ENCODE measurements at regions not wholly inside any gene's neighbourhood (a gene's known extent, or its start where the extent isn't known, plus 50 kb on each side); places are given as distances from the start of the nearest gene placed in this dataset.

DNA sequence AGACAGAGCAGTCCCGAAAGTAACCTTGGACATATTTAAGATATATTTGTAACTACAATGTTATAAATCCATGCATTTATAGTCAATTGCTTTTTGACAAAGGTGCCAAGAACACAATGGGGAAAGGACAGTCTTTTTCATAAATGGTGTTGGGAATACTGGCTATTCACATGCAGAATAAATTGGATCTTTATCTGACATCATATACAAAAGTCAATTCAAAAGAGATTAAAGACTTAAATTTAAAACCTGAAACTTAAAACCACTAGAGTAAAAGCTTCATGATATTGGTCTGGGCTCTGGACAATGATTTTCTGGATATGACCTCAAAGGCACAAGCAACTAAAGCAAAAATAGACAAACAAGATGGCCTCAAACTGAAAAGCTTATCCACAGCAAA, 950.7 kb upstream of the TYRP1 start:
- no peak for TF ChIP-seq CTCF (IDR thresholded peaks at IDR 0.05; ENCODE audit: poor library complexity)
- no peak for TF ChIP-seq EZH2phosphoT487 (IDR thresholded peaks at IDR 0.05; ENCODE audit: low read depth, severe bottlenecking, unreplicated experiment)

All from hepatocyte (in vitro differentiated cells).